ENCODE measurements at regions not wholly inside any gene's neighbourhood (a gene's known extent, or its start where the extent isn't known, plus 50 kb on each side); places are given as distances from the start of the nearest gene placed in this dataset.

DNA sequence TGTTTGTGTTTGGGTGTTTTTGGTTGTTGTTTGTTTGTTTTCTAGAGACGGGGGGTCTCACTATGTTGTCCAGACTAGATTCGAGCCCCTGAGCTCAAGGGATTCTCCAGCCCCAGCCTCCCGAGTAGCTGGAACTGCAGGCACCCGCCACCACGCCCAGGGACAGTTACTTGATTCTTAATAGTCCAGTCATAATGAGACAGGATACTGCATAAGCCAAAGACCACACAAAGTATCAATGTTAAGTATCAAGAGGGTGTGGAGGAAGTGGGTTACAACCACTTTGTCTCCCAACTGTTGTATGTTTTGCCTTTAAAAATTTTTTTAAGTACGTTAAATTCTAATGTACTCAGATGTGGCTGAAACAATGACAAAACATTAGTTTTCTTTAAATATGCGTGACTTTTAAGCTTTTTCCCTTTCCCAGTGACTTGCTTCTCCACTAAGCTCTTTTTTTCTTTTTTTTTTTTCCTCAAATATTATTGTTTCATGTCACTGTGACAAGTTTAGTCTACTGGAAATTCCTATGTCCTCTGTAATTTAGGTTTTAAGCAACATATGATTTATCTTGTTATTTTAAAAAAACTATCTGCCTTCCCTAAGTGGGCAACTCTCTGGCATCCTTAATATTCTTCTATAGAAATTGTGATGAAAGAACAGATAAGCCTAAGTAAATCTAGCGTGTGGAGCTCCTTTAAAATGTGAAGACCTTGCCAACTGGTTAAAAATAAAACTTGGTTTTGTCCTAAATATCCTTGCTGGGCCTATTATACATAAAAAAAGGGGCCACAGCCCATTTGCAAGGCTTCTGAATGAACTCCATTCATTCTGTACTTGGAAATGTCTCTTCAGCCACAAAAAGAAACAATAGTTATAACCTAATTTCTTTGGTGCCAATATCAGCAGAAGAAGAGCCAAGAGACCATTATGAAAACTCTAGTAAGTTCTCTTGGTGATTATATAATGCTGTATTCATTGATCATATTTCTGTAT, 56.2 kb upstream of the DPH5 start:
- peak; percentile 9 to 10 for DNase-seq (ENCODE audit: low read depth in 2 of 2)

DNA sequence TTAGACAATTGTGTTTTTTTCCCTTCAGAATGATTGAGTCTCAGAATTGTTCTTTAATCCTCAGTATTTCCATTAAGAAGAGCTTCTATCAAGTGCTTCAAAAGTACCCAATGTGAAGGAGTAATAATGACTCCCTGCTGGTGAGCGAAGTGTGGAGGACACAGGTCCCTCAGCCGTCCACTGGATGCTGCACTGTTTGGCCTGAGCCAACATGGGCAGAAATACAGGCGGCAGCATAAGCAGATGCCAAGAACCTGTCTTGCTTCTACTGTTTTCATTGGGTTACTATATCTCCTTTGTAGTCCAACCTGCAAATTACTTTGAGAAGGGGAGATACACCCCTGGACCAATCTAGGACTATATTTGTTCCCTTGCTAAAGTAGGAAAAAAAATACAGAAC, 55.3 kb upstream of the DPH5 start:
- no peak for DNase-seq (ENCODE audit: low read depth in 2 of 2)

- no peak for DNase-seq (ENCODE audit: low read depth in 2 of 2)
Measured at GRCh38 chr1:101079341-101079740, 53.8 kb upstream of the DPH5 start.

GRCh38 chr1:101077849-101078248, 52.3 kb upstream of the DPH5 start:
- no peak for DNase-seq (ENCODE audit: low read depth in 2 of 2)

- no peak for DNase-seq (ENCODE audit: low read depth in 2 of 2)
Measured at GRCh38 chr1:101075926-101076325, 50.3 kb upstream of the DPH5 start.

Data from stimulated activated CD4-positive, alpha-beta T cell treated with anti-CD3 and anti-CD28 coated beads, Interleukin-15, amount 100 ng/mL, for 48 hours (primary cell).